Large intestine (tissue), 3 donors: ENCODE measurements at regions not wholly inside any gene's neighbourhood (a gene's known extent, or its start where the extent isn't known, plus 50 kb on each side); places are given as distances from the start of the nearest gene placed in this dataset.
"Not testable (repeated sequence)": the region's sequence is repeated elsewhere in the genome, so short reads cannot be mapped to it uniquely, and the experiment has no call there.

Experiments
- DNase-seq, 2 donors: peaks; one replicate each; pipeline versions ENCODE4 v3.0.0 to v3.0.0-alpha.2; 2013
- H3K27ac ChIP-seq: one replicate; pipeline ENCODE4 v1.5.1; 2013; ENCODE audit warnings: low read length
- H3K27me3 ChIP-seq: 2 replicates; pipeline ENCODE4 v1.6.1; 2013; ENCODE audit warnings: low read length; ENCODE audit not compliant: control insufficient read depth, insufficient read depth
- H3K36me3 ChIP-seq: 2 replicates; pipeline ENCODE4 v1.6.1; 2013; ENCODE audit warnings: low read length; ENCODE audit not compliant: control insufficient read depth, insufficient read depth
- H3K4me1 ChIP-seq: one replicate; pipeline ENCODE4 v1.6.1; 2013; ENCODE audit warnings: low read length; ENCODE audit not compliant: control insufficient read depth, insufficient read depth
- H3K4me3 ChIP-seq: one replicate; pipeline ENCODE4 v1.5.1; 2013; ENCODE audit warnings: low read length
- H3K9me3 ChIP-seq: one replicate; pipeline ENCODE4 v1.6.1; 2013; ENCODE audit warnings: mild to moderate bottlenecking, low read depth, low read length, moderate library complexity; ENCODE audit not compliant: control insufficient read depth
- WGBS: methylation state at CpG from one replicate; pipeline ENCODE4 v1.1.5; 2013; ENCODE audit warnings: low lambda C conversion rate; ENCODE audit not compliant: insufficient coverage; 5-methylcytosine and 5-hydroxymethylcytosine counted together

GRCh38 chrY:16254551-16255295 is 1625.3 kb downstream of the CDY2B start:
- not testable (repeated sequence) for H3K27ac ChIP-seq, H3K4me1 ChIP-seq, H3K9me3 ChIP-seq, H3K36me3 ChIP-seq, DNase-seq, H3K4me3 ChIP-seq, H3K27me3 ChIP-seq
- WGBS = no CpG with 5 or more reads among the region's 6 CpGs

- H3K27me3 ChIP-seq, H3K4me3 ChIP-seq, DNase-seq, H3K36me3 ChIP-seq, H3K4me1 ChIP-seq, H3K27ac ChIP-seq, H3K9me3 ChIP-seq: not testable (repeated sequence)
- whole genome bisulfite sequencing = no CpG with 5 or more reads among the region's 4 CpGs
These were observed 1624.2 kb downstream of the CDY2B start for GRCh38 chrY:16255778-16256177.
